WTC11 (cell line): ENCODE measurements at regions not wholly inside any gene's neighbourhood (a gene's known extent, or its start where the extent isn't known, plus 50 kb on each side); places are given as distances from the start of the nearest gene placed in this dataset.

ENCODE experiments used
- ATF1 ChIP-seq: sonication (generic); formaldehyde crosslinking; IDR thresholded peaks from 2 replicates; pipeline ENCODE4 v1.8.1; 2023; ENCODE audit warnings: mild to moderate bottlenecking, moderate library complexity, missing genetic modification reagents
- TF ChIP-seq, protein P1 (sequence below): fragments of 200-600 bp; IDR thresholded peaks from 2 replicates; pipeline ENCODE4 v1.8.0; 2022; ENCODE audit warnings: antibody characterized with exemption

DNA sequence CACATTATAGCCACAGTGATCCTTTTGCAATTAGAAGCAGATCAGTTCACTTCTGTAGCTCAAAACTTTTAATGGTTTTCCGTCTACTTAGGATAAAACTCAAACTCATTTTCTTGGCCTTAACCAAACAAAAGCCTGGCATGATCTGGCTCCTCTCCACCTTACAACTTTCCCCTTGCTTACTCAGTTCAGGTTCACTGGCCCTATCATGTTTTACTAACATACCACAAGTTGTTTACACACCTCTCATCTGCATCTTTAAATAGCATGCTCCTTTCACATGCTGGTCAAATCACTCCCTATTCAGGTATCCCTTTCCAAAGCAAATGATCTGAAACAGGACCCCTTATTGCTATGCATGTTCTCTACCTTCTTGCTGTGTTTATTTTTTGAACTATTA is 191.4 kb upstream of the FAM83B start:
- TF ChIP-seq, protein P1, sequence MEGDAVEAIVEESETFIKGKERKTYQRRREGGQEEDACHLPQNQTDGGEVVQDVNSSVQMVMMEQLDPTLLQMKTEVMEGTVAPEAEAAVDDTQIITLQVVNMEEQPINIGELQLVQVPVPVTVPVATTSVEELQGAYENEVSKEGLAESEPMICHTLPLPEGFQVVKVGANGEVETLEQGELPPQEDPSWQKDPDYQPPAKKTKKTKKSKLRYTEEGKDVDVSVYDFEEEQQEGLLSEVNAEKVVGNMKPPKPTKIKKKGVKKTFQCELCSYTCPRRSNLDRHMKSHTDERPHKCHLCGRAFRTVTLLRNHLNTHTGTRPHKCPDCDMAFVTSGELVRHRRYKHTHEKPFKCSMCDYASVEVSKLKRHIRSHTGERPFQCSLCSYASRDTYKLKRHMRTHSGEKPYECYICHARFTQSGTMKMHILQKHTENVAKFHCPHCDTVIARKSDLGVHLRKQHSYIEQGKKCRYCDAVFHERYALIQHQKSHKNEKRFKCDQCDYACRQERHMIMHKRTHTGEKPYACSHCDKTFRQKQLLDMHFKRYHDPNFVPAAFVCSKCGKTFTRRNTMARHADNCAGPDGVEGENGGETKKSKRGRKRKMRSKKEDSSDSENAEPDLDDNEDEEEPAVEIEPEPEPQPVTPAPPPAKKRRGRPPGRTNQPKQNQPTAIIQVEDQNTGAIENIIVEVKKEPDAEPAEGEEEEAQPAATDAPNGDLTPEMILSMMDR = no peak
- no peak for TF ChIP-seq ATF1
